Stimulated activated CD8-positive, alpha-beta memory T cell treated with anti-CD3 and anti-CD28 coated beads, Interleukin-7, amount 100 ng/mL, for 48 hours (primary cell): ENCODE measurements at regions not wholly inside any gene's neighbourhood (a gene's known extent, or its start where the extent isn't known, plus 50 kb on each side); places are given as distances from the start of the nearest gene placed in this dataset.
"Not testable (repeated sequence)": the region's sequence is repeated elsewhere in the genome, so short reads cannot be mapped to it uniquely, and the experiment has no call there.

Experiments
- DNase-seq, 2 donors: peaks; one replicate each; pipeline ENCODE4 v3.0.0-alpha.2; 2020; ENCODE audit warnings: low read depth in 1 of 2; ENCODE audit errors: extremely low read depth in 1 of 2

- not testable (repeated sequence) for DNase-seq
Observed at GRCh38 chr7:6882321-6882721, 56.2 kb upstream of the CCZ1B start.

DNA sequence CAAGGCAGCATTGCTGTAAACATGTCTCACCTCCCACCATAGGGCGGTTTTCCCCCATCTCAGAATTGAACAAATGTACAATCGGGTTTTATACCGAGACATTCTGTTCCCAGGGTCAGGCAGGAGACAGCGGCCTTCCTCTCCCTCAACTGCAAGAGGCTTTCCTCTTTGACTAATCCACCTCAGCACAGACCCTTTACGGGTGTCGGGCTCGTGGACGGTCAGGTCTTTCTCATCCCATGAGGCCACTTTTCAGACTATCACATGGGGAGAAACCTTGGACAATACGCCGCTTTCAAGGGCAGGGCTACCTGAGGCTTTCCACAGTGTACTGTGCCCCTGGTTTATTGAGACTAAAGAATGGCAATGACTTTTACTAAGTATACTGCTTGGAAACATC is 57.7 kb upstream of the CCZ1B start:
- not testable (repeated sequence) for DNase-seq

DNA sequence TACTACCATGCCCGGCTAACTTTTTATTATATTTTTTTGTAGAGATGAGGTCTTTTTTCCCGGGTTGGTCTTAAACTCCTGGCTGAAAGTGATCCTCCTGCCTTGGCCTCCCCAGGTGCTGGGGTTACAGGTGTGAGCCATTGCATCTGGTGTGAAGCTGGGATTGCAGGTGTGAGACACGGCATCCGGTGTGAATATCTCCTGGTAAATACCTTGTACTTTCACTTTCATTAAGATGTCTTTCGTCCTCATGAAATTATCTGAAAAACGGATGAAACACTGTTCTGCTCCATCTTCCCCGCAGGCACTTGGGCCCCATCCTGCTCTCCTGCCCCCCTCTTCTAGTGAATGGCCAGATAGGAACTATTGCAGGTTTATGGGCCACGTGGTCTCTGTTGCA is 60.1 kb upstream of the CCZ1B start:
- no peak for DNase-seq

GRCh38 chr7:6888267-6889045 is 62.4 kb upstream of the CCZ1B start:
- not testable (repeated sequence) for DNase-seq

GRCh38 chr7:6889252-6889812 is 63.3 kb upstream of the CCZ1B start:
- DNase-seq = no peak

GRCh38 chr7:6902097-6902518 is 76.0 kb upstream of the CCZ1B start:
- DNase-seq = not testable (repeated sequence)

DNA sequence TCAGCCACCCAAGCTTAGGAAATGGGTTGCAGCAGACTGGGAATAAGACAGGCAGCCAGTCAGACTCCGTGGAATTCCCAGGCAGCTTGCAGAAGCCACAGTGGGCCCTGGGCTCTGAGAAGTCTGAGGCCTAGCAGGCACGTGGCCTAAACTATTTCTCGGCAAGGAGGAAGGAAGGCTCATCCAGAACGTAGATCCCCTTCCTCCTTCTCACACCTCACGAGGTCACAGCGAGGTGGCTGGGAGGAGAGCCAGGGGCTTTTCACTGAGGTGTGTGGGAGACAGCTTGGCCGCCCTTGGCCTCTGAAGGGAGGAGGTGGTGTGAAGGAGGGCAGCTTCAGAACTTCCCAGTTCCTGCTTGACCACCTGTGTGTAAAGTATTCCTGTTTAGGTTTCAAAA is 77.2 kb upstream of the CCZ1B start:
- DNase-seq = not testable (repeated sequence)

- not testable (repeated sequence) for DNase-seq
Observed at GRCh38 chr7:6903792-6904191, 77.7 kb upstream of the CCZ1B start.

GRCh38 chr7:6917258-6917657 is 91.2 kb upstream of the CCZ1B start:
- DNase-seq = no peak

DNA sequence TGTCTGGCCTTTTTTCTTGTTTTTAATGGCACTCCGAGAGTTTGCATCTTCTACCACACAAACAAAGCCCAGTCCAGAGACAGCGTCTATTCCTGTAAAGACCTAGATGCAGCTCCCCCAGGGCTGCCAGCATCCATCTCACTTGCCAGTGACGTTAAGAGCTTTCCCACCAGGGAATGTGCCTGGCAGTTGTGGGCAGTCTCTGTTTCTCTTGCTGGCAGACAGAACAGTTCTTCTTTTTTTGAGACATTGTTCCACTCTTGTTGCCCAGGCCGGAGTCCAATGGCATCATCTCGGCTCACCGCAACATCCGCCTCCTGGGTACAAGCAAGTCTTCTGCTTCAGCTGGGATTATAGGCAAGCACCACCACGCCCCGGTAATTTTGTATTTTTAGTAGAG is 93.1 kb upstream of the CCZ1B start:
- not testable (repeated sequence) for DNase-seq

- DNase-seq = not testable (repeated sequence)
Observed at GRCh38 chr7:6924523-6924922, 98.4 kb upstream of the CCZ1B start.

DNA sequence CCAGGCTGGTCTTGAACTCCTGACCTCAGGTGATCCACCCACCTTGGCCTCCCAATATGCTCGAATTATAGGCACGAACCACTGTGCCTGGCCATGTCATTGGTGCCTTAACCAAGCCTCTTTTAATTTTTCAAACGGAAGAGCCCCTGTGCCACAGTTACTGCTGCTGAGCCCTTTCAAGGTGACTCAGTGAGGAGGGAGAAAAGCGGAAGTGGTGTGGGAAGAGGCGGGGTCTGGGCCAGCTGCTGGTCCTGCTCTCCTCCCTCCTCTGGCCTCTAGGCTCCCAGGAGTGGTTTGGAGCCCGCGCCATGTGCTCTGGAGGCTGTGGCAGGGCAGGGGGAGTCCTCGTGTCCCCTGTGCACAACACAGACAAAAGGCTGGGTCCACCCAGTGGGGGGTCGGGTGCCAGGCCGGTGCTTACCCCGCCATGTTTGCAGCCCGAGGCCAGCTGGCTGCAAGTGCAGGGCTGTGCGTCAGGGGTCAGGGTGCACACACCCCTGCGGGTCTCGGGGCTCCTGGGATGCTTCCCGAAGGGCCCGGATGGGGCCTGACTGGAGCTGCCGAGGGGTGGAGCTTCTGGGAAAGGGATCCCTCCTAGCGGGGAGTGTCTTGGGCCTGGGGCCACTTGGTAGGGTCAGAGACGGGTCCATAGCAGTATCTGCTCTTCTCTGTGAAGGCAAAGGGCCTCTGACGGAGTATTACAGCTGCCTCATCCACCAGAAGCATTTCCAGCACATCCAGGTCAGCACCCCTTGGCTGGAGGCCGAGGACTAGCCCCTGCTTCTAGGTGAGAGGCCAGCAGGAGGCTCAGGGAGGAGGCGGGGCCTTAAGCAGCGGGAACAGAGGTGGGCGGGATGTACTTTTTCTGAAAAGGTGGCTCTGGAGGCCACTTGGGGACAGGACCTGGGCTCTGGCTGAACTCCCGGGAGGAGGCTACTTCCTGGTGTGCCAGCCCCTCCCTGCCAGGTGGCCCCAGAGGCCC is 100.4 kb upstream of the CCZ1B start:
- DNase-seq = not testable (repeated sequence)

GRCh38 chr7:6927643-6928042 is 101.6 kb upstream of the CCZ1B start:
- DNase-seq = not testable (repeated sequence)

DNA sequence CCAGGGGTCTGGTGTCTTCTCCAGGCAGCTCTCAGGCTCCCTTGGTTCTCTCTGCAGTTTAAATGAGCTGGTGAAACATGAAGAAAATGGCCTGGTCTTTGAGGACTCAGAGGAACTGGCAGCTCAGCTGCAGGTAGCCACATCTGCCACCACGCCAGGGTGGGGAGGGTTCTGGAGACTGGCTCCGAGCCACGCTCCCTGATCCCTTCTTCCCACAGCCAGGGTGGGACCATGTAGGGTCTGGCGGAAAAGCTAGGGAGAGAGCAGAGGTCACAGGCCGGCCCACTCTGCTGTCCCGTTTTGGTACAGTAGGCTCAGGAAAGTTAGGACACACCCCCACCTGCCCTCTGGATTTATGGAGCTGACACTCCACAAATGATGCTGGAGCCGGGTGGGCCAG is 103.5 kb upstream of the CCZ1B start:
- DNase-seq = not testable (repeated sequence)

- DNase-seq = not testable (repeated sequence)
Observed at GRCh38 chr7:6930081-6930635, 104.1 kb upstream of the CCZ1B start.

DNA sequence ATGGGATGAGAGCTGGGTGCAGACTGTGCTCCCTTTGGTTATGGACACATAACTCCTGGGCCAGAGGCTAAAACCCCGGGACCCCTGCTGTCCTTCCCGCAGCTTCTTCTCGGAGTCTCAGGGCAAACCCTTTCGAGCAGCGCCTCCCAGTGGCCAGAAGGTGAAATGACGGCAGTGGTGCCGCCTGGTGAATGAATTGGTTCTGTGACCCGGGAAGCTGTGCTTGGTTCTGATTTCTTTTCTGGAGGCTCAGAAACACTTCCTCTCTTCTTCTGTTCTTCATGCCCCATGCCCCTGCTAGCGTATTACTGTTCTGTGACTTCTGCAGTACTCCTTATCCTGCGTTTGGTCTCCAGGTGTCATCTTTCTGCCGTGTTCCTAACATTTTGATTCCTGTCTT is 104.7 kb upstream of the CCZ1B start:
- peak; percentile 2 to 8 for DNase-seq

DNA sequence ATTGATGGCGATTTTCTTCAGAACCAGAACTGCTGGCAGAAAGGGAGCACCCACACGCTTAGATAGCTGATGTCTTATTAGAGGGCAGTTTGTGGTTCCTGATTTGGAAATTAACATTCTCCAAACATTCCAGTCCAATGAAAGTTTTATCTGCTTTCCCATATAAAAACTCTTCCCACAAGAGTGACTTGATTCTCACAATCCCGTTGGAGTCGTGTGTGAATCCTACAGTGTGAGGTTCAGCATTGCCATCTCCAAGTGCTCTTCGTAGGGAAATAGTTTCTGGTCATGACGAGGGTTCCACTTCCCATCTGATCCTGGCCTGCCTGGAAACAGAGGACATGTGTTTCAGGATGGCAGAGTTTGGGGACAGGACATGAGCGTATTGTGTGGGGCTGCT is 105.4 kb upstream of the CCZ1B start:
- not testable (repeated sequence) for DNase-seq

- not testable (repeated sequence) for DNase-seq
Observed at GRCh38 chr7:6933954-6934632, 108.0 kb upstream of the CCZ1B start.

GRCh38 chr7:6934981-6935380 is 108.9 kb upstream of the CCZ1B start:
- no peak for DNase-seq

DNA sequence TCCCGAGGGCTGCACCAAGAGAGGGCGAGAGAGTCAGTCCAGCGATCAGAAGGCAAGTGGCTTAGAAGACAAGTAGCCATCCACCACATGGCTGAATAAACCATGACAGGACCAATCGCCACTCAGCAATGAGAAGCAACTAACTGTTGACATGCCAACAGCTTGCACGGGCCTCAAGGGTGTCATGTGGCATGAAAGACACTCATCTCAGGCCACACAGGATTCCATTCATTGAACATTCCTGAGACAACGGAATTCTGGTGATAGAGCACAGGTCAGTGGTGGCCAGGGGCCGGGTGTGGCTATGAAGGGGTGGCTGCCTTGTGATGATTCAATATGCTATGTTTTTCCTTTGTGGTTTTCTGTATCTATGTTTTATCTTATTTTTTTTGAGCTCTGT is 110.6 kb upstream of the CCZ1B start:
- DNase-seq = not testable (repeated sequence)
